GM12873 (cell line): ENCODE measurements at regions not wholly inside any gene's neighbourhood (a gene's known extent, or its start where the extent isn't known, plus 50 kb on each side); places are given as distances from the start of the nearest gene placed in this dataset.

ENCODE experiments used
- TF ChIP-seq, protein P1 (sequence below): IDR thresholded peaks from 2 replicates; pipeline ENCODE4 v1.5.1; 2012; ENCODE audit warnings: low read depth, mild to moderate bottlenecking, moderate library complexity, low read length, control low read depth; ENCODE audit not compliant: insufficient read depth; ENCODE audit errors: missing control alignments

DNA sequence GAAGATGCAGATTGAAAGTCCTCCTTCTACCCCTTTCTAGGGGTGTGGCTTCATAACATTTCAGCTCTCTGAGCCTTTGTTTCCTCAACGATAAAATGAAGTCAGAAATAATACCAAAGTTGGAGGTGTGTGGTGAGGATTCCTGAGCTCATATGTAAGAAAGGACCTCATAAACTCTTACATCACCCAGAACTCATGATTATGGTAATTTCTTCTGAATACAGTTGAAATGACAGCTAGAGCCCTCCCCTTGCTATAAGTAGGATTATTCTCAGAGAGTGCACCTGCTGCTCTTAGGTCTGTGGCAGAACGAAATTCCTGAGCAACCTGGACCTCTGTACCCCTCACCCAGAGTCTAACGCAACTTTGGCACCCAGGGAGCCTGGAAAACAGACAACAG, 291.4 kb upstream of the KLF4 start:
- TF ChIP-seq, protein P1, sequence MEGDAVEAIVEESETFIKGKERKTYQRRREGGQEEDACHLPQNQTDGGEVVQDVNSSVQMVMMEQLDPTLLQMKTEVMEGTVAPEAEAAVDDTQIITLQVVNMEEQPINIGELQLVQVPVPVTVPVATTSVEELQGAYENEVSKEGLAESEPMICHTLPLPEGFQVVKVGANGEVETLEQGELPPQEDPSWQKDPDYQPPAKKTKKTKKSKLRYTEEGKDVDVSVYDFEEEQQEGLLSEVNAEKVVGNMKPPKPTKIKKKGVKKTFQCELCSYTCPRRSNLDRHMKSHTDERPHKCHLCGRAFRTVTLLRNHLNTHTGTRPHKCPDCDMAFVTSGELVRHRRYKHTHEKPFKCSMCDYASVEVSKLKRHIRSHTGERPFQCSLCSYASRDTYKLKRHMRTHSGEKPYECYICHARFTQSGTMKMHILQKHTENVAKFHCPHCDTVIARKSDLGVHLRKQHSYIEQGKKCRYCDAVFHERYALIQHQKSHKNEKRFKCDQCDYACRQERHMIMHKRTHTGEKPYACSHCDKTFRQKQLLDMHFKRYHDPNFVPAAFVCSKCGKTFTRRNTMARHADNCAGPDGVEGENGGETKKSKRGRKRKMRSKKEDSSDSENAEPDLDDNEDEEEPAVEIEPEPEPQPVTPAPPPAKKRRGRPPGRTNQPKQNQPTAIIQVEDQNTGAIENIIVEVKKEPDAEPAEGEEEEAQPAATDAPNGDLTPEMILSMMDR, result no peak

DNA sequence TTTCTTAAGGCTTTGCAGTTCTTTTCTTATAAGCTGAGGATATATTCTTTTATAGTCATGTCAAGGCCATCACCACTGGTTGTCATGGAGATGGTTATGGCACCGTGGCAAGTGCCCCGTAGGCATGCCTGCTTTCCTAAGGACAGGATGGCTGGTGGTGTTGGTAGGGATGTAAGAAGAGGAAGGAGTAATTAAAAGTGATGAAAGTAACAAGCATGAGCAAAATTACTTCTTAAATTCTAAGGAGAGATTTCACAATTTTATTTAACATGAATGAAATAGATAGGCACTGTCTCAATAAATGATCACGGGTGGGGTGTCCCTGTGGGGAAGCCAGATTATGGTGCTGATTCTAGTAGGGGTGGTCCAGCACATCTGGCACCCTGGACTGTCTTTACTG, 290.2 kb upstream of the KLF4 start:
- TF ChIP-seq, protein P1, result no peak

DNA sequence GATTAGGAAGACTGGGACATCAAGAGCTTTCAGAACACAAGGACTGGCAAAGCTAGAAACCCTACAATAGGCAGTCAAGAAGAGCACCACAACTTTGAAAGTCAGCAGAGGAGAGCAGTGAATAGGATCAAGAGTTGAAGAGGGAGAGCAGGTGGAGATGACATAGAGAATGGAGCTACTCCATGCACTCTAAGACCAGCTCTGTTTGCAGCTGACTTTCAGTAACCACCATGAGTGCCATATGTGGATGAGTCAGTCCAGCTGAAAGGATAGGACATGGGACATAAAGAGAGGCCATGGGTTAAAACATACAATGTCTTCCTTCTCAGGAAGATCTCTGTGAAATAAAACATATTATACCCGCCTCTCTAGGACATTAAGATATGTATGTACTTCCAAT, 289.1 kb upstream of the KLF4 start:
- TF ChIP-seq, protein P1, result no peak

DNA sequence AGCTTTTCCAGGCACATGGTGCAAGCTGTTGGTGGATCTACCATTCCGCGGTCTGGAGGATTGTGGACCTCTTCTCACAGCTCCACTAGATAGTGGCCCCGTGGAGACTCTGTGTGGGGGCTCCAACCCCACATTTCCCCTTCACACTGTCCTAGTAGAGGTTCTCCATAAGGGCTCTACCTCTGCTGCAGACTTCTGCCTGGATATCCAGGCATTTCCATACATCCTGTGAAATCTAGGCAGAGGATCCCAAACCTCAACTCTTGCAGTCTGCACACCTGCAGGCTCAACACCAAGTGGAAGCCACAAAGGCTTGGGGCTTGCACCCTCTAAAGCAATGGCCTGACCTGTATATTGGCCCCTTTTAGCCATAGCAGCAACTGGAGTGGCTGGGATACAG, 283.4 kb upstream of the KLF4 start:
- TF ChIP-seq, protein P1, result no peak

DNA sequence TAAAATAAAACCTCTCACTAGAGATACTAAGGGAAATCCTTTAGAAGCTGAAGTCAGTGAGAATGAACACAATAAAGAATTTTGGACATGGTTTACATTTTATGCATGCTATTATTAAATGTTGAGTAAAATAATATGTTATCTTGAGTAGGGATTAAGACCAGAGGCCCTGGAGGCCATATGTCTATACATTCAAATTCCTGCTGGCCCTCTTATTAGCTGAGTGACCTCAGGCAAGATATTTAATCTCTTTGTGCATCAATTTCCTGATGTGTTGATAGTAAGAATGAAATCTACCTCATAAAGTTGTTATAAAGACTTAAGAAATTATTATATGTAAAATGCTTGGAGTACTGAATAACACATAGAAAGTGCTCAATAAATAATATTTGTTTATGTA, 281.1 kb upstream of the KLF4 start:
- TF ChIP-seq, protein P1, result no peak

DNA sequence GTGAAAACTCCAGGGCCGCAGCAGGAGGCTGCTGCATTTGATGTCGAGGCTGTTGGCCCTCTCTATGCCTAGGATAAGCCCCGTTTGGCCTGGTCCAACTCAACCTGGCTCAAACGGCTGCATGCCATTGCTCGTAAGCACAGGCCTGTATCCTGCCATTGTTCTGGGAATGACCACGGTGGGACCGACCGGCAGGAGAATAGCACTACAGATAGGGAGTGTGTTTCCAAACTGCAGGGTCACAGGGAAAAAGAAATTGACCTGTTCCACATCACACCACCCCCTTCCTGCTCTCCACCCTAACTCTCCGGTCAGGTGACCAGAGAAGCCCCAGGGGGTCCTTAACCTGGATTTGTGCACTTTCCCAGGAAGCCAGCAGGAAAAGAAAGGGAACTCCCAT, 278.7 kb upstream of the KLF4 start:
- TF ChIP-seq, protein P1, result no peak

DNA sequence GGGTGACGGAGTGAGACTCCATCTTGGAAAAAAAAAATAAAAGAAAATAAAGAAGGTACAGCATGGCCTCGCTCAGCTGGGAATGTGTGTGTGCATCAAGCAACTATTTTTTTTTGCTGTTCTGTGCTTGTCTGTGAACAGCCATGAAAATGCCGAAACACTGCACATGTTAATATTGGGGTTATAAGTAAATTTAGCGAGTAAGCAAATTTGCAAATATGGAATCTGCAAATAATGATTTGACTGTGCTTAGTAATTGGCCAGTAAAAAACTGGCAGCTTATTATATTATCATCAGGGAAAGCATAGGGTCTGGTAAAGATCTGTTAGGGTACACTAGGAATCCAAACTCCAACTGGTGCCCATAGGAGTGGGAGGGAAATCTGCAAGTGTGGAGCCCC, 278.1 kb upstream of the KLF4 start:
- TF ChIP-seq, protein P1, result no peak
